HUDEP-2 (cell line): ENCODE measurements at regions not wholly inside any gene's neighbourhood (a gene's known extent, or its start where the extent isn't known, plus 50 kb on each side); places are given as distances from the start of the nearest gene placed in this dataset.
A peak's percentile ranks its signal among the peaks of the same experiment; 100 is the strongest.

Experiments used
- DNase-seq, 76 experiments: peaks; one replicate each; lab custom pipeline; 2025; ENCODE audit not compliant: unreplicated experiment in 76 of 76; lab: John Stamatoyannopoulos, UW

DNA sequence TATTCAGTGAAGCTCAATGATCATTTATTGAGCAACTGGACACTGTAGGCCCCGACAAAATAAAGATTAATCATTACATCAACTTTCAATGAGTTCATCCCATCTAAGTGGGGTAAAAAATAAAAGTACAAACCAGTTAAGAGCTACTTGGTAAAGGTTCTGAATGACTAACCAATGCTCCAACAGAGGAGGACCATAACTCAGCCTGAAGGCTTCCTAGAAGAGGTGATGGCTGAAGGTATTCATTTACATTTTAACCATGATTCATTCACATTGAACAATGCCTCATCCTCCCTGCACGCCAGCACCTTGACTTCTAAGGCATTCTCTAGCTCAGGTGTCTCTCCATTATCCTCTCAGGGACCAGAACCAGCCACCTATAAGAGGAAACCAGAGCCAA, 201.4 kb downstream of the ZNF462 start:
- no peak for DNase-seq

DNA sequence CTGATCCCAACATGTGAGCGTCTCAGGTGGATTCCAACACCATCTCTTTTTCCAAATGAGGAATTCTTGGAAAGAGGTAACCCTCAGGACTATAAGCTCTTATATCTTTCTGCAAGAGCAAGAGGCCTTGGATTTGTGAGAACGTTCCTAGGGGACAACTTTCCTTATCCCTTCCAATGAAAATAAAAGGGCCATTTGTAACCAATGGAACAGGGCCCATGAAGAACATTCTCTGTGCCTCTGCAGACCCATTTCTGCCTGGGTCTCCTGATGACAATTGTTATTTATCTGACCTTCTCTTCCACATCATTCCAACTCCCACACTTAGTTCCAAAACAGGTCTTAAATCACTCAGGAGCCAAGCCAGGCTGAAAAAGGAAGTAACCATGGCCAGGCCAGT, 202.6 kb downstream of the ZNF462 start:
- no peak for DNase-seq

- DNase-seq = no peak
These were observed 204.9 kb downstream of the ZNF462 start for GRCh38 chr9:107067739-107068416.

GRCh38 chr9:107068581-107068980, 205.6 kb downstream of the ZNF462 start:
- no peak for DNase-seq

- no peak for DNase-seq
These were observed 207.6 kb downstream of the ZNF462 start for GRCh38 chr9:107070586-107070985.

DNA sequence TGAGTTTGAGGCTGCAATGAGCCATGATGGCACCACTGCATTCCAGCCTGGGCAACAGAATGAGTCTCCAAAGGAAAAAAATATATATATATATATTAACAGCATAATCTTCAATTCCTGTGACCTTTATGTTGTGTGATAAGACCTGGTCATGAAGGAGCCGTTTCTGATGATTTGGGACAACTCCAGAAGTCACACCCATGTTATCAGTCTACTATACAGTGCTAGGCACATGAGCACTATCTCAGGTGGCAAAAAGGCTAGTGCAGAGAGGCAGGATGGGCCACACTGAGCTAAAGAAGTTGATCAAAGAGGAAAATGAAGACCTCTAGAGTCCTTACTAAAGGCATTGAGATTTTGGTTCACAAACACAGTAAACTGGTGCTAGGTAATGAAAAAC, 205.0 kb upstream of the RAD23B start:
- DNase-seq = peak in 4 of 76 experiments; percentile 1 to 16 (median 6)

- no peak for DNase-seq
These were observed 203.5 kb upstream of the RAD23B start for GRCh38 chr9:107079589-107079988.

DNA sequence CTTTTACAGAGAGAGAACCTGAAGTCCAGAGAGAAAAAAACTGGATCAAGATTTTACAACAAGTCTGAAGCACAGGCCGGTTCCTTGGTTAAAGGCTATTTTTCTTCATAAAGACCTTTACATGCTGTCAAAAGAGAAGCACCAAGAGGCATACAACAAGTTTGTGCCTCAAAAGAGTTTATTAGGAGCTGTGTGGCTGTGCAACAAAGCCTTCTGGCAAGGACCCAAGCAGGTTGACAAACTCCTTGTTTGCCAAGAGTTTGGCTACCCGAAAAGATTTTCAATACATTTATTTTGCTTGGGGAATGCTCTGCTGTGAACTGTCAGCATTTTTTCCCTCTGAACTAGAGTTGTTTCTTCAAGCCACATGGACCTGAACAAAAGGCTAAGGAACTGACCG, 202.9 kb upstream of the RAD23B start:
- DNase-seq = no peak

DNA sequence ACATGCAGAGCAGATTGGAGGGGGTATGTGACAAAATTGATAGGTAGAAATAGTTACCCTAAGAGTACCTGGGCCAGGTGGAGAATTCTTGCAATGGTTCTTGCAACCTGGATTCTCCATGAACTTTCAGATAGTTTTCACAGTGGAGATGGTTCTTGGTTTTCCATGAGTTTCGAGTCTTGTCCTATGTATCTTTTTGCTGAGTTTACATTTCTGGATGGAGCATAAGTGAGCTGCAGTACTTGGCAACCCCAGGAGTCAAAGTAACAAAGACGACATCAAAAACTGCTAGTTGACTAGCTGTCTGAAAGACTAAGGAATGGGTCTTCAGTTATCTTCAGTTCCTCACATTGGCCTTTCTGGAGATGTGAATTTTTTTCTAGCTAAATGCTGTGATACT, 196.6 kb upstream of the RAD23B start:
- DNase-seq = no peak

DNA sequence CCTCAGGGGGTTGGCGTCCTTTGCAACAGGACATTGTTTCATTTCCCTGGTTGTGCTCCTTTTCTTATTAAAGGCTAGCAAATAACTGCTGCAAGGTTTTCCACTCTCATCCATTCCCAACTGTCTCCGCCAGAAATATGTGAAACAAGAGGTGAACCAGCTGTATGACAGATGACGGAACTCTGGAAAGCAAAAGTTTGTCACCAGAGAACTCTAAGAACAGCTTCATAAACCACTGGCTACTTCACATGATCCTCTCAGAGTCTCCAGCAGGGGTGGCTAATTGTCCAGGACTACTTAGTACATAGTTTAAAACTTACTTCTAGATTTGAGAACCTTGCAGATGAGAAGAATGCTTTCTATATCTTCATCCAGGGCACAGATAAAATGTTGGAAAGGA, 195.9 kb upstream of the RAD23B start:
- DNase-seq = no peak

- no peak for DNase-seq
These were observed 192.9 kb upstream of the RAD23B start for GRCh38 chr9:107090218-107090617.

GRCh38 chr9:107093365-107094060, 189.6 kb upstream of the RAD23B start:
- DNase-seq = no peak

GRCh38 chr9:107094370-107094769, 188.7 kb upstream of the RAD23B start:
- DNase-seq = no peak

DNA sequence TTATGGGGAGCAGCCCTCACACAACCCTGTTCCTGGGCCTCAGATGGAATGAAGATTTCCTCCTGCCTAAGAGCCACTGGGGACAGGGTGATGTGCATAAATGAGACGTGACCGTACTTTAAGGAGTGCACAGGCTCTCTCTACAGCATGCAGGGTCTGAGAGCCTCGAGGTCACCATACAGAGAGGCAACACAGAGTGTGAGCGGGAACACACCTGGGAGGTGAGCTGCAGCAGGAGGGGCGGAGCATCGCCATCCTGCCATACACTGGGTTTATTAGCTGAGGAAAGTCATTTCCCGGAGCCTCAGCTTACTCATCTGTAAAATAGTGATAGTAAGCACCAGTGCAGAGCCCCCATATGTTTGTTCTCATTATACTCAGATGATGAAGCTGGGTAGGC, 182.5 kb upstream of the RAD23B start:
- no peak for DNase-seq

GRCh38 chr9:107102011-107102410, 181.1 kb upstream of the RAD23B start:
- DNase-seq = no peak

- no peak for DNase-seq
These were observed 179.5 kb upstream of the RAD23B start for GRCh38 chr9:107103621-107104020.

DNA sequence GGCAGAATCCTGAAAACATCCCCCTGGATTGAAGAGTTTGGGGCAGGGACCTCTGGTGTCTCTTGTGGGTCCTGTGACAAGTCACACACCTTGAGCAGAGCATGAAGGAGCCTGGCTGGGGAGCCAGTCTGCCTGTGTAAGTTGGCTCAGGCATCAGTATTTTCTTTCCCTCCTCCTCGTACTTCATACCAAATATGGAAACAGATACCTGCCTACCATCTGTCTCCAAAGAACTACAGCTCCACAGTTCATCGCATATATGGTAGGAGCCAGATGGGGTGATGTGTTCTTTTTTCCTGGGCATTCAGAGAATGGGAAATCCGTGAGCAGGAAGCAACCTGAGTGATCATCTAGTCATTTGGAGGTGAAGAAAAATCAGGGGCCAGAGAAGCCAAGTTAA, 177.3 kb upstream of the RAD23B start:
- no peak for DNase-seq

DNA sequence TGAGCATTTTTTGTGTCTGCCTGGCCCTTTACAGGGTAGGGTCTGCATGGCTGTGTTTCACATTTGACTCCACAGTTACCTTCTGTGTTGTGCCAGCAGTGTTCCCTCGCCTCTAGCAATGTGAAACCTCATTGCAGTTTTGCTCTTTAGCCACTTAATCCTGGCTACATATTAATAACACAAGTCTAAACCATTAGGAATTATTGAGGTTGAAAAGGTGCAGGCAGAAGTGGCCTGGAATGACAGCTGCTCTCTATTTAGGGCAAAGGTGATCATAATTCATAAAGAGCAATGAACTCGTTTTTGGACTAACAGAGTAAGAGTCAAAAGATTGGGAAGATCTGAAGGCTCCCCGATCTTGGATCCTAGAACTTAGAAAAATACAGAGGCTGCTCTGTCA, 176.7 kb upstream of the RAD23B start:
- no peak for DNase-seq

DNA sequence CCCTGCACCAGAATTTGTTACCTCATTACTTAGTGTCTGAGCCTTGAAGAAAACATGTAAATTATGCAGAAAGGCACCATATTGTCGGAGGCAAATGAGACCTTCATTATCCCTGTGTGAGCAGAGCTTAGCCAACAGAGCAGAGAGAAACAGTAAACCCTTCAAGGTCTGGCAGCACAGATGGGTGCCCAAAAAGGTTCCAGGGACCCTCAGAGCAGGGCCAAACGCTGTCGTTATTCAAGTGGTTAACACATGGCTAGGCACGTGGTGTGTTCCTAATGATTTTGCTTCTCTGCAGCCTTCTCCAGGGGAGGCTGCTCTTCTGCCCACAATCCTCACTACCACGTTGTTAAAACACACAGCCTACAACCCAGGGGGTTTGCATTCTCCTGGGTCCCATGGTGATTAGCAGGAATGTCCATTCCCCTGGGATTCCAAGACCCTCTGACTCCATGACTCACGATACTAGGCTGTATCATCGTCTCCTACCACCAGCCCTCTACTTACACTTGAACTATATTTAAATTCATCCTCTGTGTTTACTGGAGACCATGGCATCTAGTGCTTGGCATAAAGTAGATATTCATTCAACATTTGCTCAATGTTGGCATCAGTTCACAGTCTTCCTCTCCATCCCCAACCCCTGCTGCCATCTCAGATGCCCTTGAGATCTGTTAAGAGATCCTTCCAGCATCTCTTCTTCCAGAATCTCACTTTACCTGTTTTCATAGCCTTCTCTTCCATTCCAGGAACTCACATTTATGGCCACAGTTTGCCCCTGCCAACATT, 174.5 kb upstream of the RAD23B start:
- DNase-seq = no peak

DNA sequence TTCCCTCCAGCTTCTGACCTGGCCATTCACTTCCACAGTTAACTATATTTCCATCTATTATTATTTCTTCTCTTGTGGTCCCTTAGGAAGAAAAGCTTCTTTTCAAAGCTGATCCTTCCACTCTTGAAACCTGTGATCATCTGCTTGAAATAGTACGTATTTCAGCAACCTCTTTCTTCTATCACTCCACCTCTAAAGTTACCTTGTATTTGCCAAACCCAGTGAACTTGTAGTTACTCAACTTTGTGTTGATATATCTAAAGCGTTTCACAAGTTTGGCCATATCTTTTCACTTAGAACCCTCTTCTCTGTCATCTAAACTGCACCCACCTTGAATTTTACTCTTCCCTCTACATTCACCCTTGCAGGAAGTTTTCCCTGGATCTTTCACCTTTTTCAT, 173.8 kb upstream of the RAD23B start:
- DNase-seq = no peak

DNA sequence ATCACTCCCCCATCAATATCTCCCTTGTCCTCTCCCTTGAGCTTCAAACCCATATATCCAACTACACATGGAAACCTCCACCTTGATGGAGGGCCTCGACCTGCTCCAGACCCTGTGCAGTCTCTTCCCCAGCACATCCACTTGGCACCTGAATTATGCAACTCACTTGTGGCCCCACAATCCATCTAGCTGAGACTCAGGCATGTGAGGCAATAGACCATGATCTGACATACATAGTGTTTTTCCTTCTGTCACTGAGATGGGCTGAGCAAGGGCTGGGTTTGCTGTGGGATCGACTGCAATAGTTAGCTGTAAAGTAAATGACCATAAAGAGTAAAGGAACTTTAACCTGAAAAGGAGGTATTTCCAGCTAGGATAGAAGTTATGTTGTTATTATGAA, 172.9 kb upstream of the RAD23B start:
- DNase-seq = no peak

- no peak for DNase-seq
These were observed 170.3 kb upstream of the RAD23B start for GRCh38 chr9:107112707-107113243.
